Hepatocyte (in vitro differentiated cells): ENCODE measurements at regions not wholly inside any gene's neighbourhood (a gene's known extent, or its start where the extent isn't known, plus 50 kb on each side); places are given as distances from the start of the nearest gene placed in this dataset.

Experiments used
- CTCF ChIP-seq: fragments of 200-600 bp; sonication (generic); IDR thresholded peaks from 2 replicates; pipeline ENCODE4 v1.5.1; 2016; ENCODE audit warnings: antibody characterized with exemption, mild to moderate bottlenecking; ENCODE audit not compliant: poor library complexity
- EZH2 ChIP-seq: fragments of 200-600 bp; sonication (generic); IDR thresholded peaks from 2 replicates; pipeline ENCODE4 v1.6.1; 2016; ENCODE audit warnings: antibody characterized with exemption, mild to moderate bottlenecking, borderline replicate concordance
- EZH2phosphoT487 ChIP-seq: fragments of 200-600 bp; sonication (generic); IDR thresholded peaks from one replicate; pipeline ENCODE4 v1.6.1; 2018; ENCODE audit warnings: antibody characterized with exemption, mild to moderate bottlenecking, low read depth, moderate library complexity; ENCODE audit not compliant: unreplicated experiment, severe bottlenecking

GRCh38 chr13:86006317-86006716 is 207.1 kb upstream of the SLITRK6 start:
- TF ChIP-seq CTCF (no peak), EZH2phosphoT487 (no peak), EZH2 (no peak)
